Ishikawa (cell line): ENCODE measurements at regions not wholly inside any gene's neighbourhood (a gene's known extent, or its start where the extent isn't known, plus 50 kb on each side); places are given as distances from the start of the nearest gene placed in this dataset.

ENCODE experiments used
- CEBPB ChIP-seq: IDR thresholded peaks from 2 replicates; pipeline ENCODE4 v1.6.1; 2012
- CREB1 ChIP-seq: IDR thresholded peaks from 2 replicates; pipeline ENCODE4 v1.6.1; 2012; ENCODE audit warnings: low read depth
- EGR1 ChIP-seq: IDR thresholded peaks from 2 replicates; pipeline ENCODE4 v1.6.1; 2012
- EP300 ChIP-seq: IDR thresholded peaks from 2 replicates; pipeline ENCODE4 v1.6.1; 2012; ENCODE audit warnings: borderline replicate concordance
- FOXM1 ChIP-seq: IDR thresholded peaks from 2 replicates; pipeline ENCODE4 v1.6.1; 2012; ENCODE audit warnings: low read depth, borderline replicate concordance
- NFIC ChIP-seq: IDR thresholded peaks from 2 replicates; pipeline ENCODE4 v1.6.1; 2012
- RAD21 ChIP-seq: IDR thresholded peaks from 2 replicates; pipeline ENCODE4 v1.6.1; 2012; ENCODE audit warnings: low read depth
- TAF1 ChIP-seq: IDR thresholded peaks from 2 replicates; pipeline ENCODE4 v1.6.1; 2012; ENCODE audit warnings: low read depth, mild to moderate bottlenecking
- TCF12 ChIP-seq: IDR thresholded peaks from 2 replicates; pipeline ENCODE4 v1.6.1; 2012; ENCODE audit warnings: low read depth
- TEAD4 ChIP-seq: IDR thresholded peaks from 2 replicates; pipeline ENCODE4 v1.6.1; 2012
- YY1 ChIP-seq: IDR thresholded peaks from 2 replicates; pipeline ENCODE4 v1.6.1; 2012; ENCODE audit warnings: low read depth
- TF ChIP-seq, protein P1 (sequence below): IDR thresholded peaks from 2 replicates; pipeline ENCODE4 v1.6.1; 2012; ENCODE audit warnings: low read depth, mild to moderate bottlenecking
- TF ChIP-seq, protein P2 (sequence below): IDR thresholded peaks from 2 replicates; pipeline ENCODE4 v1.6.1; 2012
- TF ChIP-seq, protein P3 (sequence below): IDR thresholded peaks from 2 replicates; pipeline ENCODE4 v1.6.1; 2012

DNA sequence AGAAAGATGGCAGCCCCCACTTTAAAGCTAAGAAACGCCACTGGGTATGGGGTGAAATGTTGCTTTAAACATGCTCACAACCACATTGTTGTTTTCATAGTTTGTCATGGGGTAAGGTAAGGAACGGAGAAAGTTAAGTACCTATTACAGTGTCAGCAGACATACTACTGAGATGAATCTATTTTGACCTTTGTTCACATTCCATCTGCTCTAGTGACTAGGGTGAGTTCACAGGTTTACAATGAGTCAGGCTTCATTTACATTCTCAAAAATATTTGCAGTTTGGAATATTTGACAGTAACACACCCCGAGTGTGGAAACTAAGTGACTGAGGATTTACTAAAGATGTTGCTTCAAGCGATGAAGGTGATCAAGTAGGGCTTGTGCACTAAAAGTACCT lies 428.7 kb upstream of the ACVR2A start:
- TF ChIP-seq TAF1 (no peak), RAD21 (no peak), TCF12 (no peak), CEBPB (no peak), NFIC (no peak), TEAD4 (no peak), FOXM1 (no peak), EP300 (no peak), CREB1 (no peak), YY1 (no peak), EGR1 (no peak)
- TF ChIP-seq, protein P1, sequence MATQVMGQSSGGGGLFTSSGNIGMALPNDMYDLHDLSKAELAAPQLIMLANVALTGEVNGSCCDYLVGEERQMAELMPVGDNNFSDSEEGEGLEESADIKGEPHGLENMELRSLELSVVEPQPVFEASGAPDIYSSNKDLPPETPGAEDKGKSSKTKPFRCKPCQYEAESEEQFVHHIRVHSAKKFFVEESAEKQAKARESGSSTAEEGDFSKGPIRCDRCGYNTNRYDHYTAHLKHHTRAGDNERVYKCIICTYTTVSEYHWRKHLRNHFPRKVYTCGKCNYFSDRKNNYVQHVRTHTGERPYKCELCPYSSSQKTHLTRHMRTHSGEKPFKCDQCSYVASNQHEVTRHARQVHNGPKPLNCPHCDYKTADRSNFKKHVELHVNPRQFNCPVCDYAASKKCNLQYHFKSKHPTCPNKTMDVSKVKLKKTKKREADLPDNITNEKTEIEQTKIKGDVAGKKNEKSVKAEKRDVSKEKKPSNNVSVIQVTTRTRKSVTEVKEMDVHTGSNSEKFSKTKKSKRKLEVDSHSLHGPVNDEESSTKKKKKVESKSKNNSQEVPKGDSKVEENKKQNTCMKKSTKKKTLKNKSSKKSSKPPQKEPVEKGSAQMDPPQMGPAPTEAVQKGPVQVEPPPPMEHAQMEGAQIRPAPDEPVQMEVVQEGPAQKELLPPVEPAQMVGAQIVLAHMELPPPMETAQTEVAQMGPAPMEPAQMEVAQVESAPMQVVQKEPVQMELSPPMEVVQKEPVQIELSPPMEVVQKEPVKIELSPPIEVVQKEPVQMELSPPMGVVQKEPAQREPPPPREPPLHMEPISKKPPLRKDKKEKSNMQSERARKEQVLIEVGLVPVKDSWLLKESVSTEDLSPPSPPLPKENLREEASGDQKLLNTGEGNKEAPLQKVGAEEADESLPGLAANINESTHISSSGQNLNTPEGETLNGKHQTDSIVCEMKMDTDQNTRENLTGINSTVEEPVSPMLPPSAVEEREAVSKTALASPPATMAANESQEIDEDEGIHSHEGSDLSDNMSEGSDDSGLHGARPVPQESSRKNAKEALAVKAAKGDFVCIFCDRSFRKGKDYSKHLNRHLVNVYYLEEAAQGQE, result no peak
- TF ChIP-seq, protein P2, sequence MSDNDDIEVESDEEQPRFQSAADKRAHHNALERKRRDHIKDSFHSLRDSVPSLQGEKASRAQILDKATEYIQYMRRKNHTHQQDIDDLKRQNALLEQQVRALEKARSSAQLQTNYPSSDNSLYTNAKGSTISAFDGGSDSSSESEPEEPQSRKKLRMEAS, result no peak
- TF ChIP-seq, protein P3, sequence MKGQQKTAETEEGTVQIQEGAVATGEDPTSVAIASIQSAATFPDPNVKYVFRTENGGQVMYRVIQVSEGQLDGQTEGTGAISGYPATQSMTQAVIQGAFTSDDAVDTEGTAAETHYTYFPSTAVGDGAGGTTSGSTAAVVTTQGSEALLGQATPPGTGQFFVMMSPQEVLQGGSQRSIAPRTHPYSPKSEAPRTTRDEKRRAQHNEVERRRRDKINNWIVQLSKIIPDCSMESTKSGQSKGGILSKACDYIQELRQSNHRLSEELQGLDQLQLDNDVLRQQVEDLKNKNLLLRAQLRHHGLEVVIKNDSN, result no peak
